Liver (tissue), 8 donors: ENCODE measurements at regions not wholly inside any gene's neighbourhood (a gene's known extent, or its start where the extent isn't known, plus 50 kb on each side); places are given as distances from the start of the nearest gene placed in this dataset.

ENCODE experiments used
- DNase-seq: peaks from one replicate; pipeline ENCODE4 v3.0.0-alpha.2; 2017; ENCODE audit warnings: low spot score
- H3K27ac ChIP-seq, 2 donors: one replicate each; pipeline ENCODE4 v1.7.0; 2013; ENCODE audit warnings: inconsistent platforms in 2 of 2, low read length in 2 of 2, control low read depth in 1 of 2, low read depth in 1 of 2, mild to moderate bottlenecking in 1 of 2
- H3K27me3 ChIP-seq, 4 donors: one replicate each; pipeline versions ENCODE4 v1.6.1 to v1.7.0; 2013; ENCODE audit warnings: low read length in 3 of 4, inconsistent platforms in 1 of 4, mild to moderate bottlenecking in 1 of 4, moderate library complexity in 1 of 4; ENCODE audit not compliant: control insufficient read depth in 4 of 4, insufficient read depth in 4 of 4
- H3K36me3 ChIP-seq, 4 donors: one replicate each; pipeline versions ENCODE4 v1.6.1 to v1.7.0; 2013; ENCODE audit warnings: low read length in 3 of 4, mild to moderate bottlenecking in 3 of 4, low read depth in 1 of 4, moderate library complexity in 1 of 4; ENCODE audit not compliant: control insufficient read depth in 4 of 4, insufficient read depth in 3 of 4
- H3K4me1 ChIP-seq, 4 donors: one replicate each; pipeline versions ENCODE4 v1.6.1 to v1.7.0; 2013; ENCODE audit warnings: low read length in 3 of 4, mild to moderate bottlenecking in 3 of 4, moderate library complexity in 1 of 4; ENCODE audit not compliant: control insufficient read depth in 4 of 4, insufficient read depth in 4 of 4
- H3K4me3 ChIP-seq, 3 donors: one replicate each; pipeline versions ENCODE4 v1.6.1 to v1.7.0; 2013; ENCODE audit warnings: low read length in 3 of 3, control low read depth in 1 of 3, low read depth in 1 of 3, mild to moderate bottlenecking in 1 of 3
- H3K9ac ChIP-seq, 2 donors: one replicate each; pipeline ENCODE4 v1.7.0; 2013; ENCODE audit warnings: low read length in 2 of 2, mild to moderate bottlenecking in 2 of 2, moderate library complexity in 2 of 2, control low read depth in 1 of 2, low read depth in 1 of 2
- H3K9me3 ChIP-seq, 4 donors: one replicate each; pipeline versions ENCODE4 v1.6.1 to v1.7.0; 2013; ENCODE audit warnings: low read length in 3 of 4; ENCODE audit not compliant: control insufficient read depth in 4 of 4
- EGR1 ChIP-seq, 2 donors: IDR thresholded peaks; 2 replicates each; pipeline ENCODE4 v1.6.1; 2016 to 2018; ENCODE audit warnings: antibody characterized with exemption in 2 of 2, low read depth in 2 of 2
- FOXA2 ChIP-seq: IDR thresholded peaks from 2 replicates; pipeline ENCODE4 v1.6.1; 2016; ENCODE audit warnings: antibody characterized with exemption
- GABPA ChIP-seq, 2 donors: IDR thresholded peaks in 1 of 2; conservative IDR thresholded peaks in 1 of 2; 2 replicates each; pipeline ENCODE4 v1.6.1; 2016; ENCODE audit warnings: antibody characterized with exemption in 2 of 2, mild to moderate bottlenecking in 1 of 2, moderate library complexity in 1 of 2
- HNF4A ChIP-seq, 2 donors: conservative IDR thresholded peaks; 2 replicates each; pipeline ENCODE4 v1.6.1; 2016; ENCODE audit warnings: antibody characterized with exemption in 2 of 2, mild to moderate bottlenecking in 2 of 2
- HNF4G ChIP-seq: IDR thresholded peaks from 2 replicates; pipeline ENCODE4 v1.6.1; 2016; ENCODE audit warnings: antibody characterized with exemption
- JUND ChIP-seq, 2 donors: IDR thresholded peaks; 2 replicates each; pipeline ENCODE4 v1.6.1; 2016; ENCODE audit warnings: antibody characterized with exemption in 2 of 2
- NR2F2 ChIP-seq: IDR thresholded peaks from 2 replicates; pipeline ENCODE4 v1.6.1; 2016; ENCODE audit warnings: antibody characterized with exemption
- RAD21 ChIP-seq, 2 donors: IDR thresholded peaks; 2 replicates each; pipeline ENCODE4 v1.6.1; 2016; ENCODE audit warnings: antibody characterized with exemption in 2 of 2, mild to moderate bottlenecking in 2 of 2
- RXRA ChIP-seq, 2 donors: IDR thresholded peaks; 2 replicates each; pipeline ENCODE4 v1.6.1; 2017 to 2018; ENCODE audit warnings: antibody characterized with exemption in 2 of 2, mild to moderate bottlenecking in 1 of 2
- SP1 ChIP-seq: IDR thresholded peaks from 2 replicates; pipeline ENCODE4 v1.6.1; 2018; ENCODE audit warnings: antibody characterized with exemption, mild to moderate bottlenecking
- TAF1 ChIP-seq: conservative IDR thresholded peaks from 2 replicates; pipeline ENCODE4 v1.6.1; 2016; ENCODE audit warnings: antibody characterized with exemption, mild to moderate bottlenecking
- YY1 ChIP-seq: IDR thresholded peaks from 2 replicates; pipeline ENCODE4 v1.6.1; 2016; ENCODE audit warnings: antibody characterized with exemption, mild to moderate bottlenecking
- WGBS: extraction: QIAGEN DNeasy Blood & Tissue Kit; methylation state at CpG from one replicate; pipeline ENCODE4 v1.1.7; 2013; 5-methylcytosine and 5-hydroxymethylcytosine counted together
- TF ChIP-seq, protein P1 (sequence below): IDR thresholded peaks from 2 replicates; pipeline ENCODE4 v1.6.1; 2016; ENCODE audit warnings: antibody characterized with exemption, mild to moderate bottlenecking
- TF ChIP-seq, protein P2 (sequence below): IDR thresholded peaks from 2 replicates; pipeline ENCODE4 v1.6.1; 2016; ENCODE audit warnings: antibody characterized with exemption
- TF ChIP-seq, protein P3 (sequence below): IDR thresholded peaks from 2 replicates; pipeline ENCODE4 v1.6.1; 2016; ENCODE audit warnings: antibody characterized with exemption
- TF ChIP-seq, protein P4 (sequence below): fragments of 150-350 bp; IDR thresholded peaks from 2 replicates; pipeline ENCODE4 v1.5.1; 2017; ENCODE audit warnings: improper control_type of control experiment, low read depth, low read length; ENCODE audit not compliant: missing input control
- donor health status: healthy.
- donor health status: healthy.
- donor health status: healthy.
- donor health status: healthy.
- donor health status: healthy.

DNA sequence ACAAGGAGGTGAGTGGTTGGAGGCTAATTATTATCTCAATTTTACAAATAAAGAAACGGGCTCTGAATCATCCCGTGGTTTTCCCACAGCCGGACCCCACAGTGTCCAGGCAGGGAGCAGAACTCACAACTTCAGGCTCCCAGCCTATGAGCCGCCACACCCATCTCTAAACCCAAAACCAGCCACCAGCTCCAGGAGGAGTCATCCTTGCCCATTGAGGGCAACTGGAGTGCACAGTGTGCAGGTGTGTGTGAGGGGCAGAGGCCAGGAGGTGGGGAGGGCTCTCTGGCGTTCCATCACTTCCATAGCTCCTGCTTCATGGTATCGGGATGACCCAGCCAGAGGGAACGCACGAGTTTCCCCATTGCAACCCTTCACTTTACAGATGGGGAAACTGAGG is 144.5 kb downstream of the CYP26B1 start:
- Histone ChIP-seq H3K27ac (no peak overlapping the region), H3K27me3 (peaks cover 0 to 2% (median 0%) of the 10 kb centered on the region in 4 donors), H3K9me3 (peaks cover 0 to 4% (median 0%) of the 10 kb centered on the region in 4 donors), H3K36me3 (no peaks in the 10 kb centered on the region), H3K9ac (no peak overlapping the region), H3K4me3 (no peak overlapping the region), H3K4me1 (no peaks in the 10 kb centered on the region)
- TF ChIP-seq YY1 (no peak), RAD21 (IDR thresholded peaks at IDR 0.05) (no peak), HNF4A (conservative IDR thresholded peaks at IDR 0.05) (no peak), EGR1 (IDR thresholded peaks at IDR 0.05; ENCODE audit: low read depth in 2 of 2) (no peak), GABPA (IDR thresholded peaks at IDR 0.05 in 1 of 2, conservative IDR thresholded peaks at IDR 0.05 in 1 of 2) (no peak), TAF1 (no peak)
- TF ChIP-seq, protein P1, sequence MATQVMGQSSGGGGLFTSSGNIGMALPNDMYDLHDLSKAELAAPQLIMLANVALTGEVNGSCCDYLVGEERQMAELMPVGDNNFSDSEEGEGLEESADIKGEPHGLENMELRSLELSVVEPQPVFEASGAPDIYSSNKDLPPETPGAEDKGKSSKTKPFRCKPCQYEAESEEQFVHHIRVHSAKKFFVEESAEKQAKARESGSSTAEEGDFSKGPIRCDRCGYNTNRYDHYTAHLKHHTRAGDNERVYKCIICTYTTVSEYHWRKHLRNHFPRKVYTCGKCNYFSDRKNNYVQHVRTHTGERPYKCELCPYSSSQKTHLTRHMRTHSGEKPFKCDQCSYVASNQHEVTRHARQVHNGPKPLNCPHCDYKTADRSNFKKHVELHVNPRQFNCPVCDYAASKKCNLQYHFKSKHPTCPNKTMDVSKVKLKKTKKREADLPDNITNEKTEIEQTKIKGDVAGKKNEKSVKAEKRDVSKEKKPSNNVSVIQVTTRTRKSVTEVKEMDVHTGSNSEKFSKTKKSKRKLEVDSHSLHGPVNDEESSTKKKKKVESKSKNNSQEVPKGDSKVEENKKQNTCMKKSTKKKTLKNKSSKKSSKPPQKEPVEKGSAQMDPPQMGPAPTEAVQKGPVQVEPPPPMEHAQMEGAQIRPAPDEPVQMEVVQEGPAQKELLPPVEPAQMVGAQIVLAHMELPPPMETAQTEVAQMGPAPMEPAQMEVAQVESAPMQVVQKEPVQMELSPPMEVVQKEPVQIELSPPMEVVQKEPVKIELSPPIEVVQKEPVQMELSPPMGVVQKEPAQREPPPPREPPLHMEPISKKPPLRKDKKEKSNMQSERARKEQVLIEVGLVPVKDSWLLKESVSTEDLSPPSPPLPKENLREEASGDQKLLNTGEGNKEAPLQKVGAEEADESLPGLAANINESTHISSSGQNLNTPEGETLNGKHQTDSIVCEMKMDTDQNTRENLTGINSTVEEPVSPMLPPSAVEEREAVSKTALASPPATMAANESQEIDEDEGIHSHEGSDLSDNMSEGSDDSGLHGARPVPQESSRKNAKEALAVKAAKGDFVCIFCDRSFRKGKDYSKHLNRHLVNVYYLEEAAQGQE: no peak
- TF ChIP-seq, protein P2, sequence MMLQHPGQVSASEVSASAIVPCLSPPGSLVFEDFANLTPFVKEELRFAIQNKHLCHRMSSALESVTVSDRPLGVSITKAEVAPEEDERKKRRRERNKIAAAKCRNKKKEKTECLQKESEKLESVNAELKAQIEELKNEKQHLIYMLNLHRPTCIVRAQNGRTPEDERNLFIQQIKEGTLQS: no peak
- 93% methylated on average over 8 of the region's 8 CpGs for WGBS
- no peak for DNase-seq

DNA sequence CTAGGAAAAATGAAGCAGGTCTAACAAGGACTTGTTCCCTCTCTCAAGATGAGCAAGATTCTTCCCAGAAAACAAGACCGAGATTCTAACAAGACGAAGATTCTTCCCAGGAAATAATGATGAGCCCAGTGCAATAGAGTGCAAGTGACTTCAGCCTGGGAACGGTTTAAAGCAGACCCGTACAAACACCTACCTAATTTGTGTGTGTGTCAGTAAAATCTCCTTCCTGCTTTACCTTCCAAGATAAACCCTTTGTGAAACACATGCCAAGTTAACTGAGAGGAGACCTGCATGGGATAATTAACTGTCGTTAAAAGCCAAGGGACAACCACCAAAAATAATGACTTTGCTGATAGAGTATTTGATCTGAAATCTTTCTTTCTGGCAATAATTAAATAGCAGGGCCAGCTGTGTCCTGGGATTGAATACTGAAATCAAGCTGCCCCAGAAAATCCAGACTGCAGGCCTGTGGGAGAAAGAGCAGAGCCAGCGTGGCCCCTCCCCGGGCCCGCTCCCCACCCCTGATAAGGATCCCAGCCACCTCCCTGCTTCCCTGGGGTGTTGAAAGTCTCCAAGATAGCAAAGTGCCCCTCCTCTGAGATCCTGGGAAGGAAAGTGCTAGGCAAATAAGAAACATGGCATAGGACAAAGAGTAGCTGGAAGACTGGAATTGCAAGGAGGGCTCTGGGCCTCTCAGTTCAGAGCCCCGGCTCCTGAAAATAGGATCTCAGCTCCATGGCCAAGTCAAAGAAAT is 145.5 kb downstream of the CYP26B1 start:
- Histone ChIP-seq H3K4me1 (no peaks in the 10 kb centered on the region), H3K36me3 (no peaks in the 10 kb centered on the region), H3K9ac (no peak overlapping the region), H3K27ac (no peak overlapping the region), H3K9me3 (peaks cover 0 to 4% (median 0%) of the 10 kb centered on the region in 4 donors), H3K4me3 (no peak overlapping the region), H3K27me3 (peaks cover 0 to 2% (median 0%) of the 10 kb centered on the region in 4 donors)
- TF ChIP-seq, protein P3, sequence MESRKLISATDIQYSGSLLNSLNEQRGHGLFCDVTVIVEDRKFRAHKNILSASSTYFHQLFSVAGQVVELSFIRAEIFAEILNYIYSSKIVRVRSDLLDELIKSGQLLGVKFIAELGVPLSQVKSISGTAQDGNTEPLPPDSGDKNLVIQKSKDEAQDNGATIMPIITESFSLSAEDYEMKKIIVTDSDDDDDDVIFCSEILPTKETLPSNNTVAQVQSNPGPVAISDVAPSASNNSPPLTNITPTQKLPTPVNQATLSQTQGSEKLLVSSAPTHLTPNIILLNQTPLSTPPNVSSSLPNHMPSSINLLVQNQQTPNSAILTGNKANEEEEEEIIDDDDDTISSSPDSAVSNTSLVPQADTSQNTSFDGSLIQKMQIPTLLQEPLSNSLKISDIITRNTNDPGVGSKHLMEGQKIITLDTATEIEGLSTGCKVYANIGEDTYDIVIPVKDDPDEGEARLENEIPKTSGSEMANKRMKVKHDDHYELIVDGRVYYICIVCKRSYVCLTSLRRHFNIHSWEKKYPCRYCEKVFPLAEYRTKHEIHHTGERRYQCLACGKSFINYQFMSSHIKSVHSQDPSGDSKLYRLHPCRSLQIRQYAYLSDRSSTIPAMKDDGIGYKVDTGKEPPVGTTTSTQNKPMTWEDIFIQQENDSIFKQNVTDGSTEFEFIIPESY: no peak
- TF ChIP-seq EGR1 (IDR thresholded peaks at IDR 0.05; ENCODE audit: low read depth in 2 of 2): no peak
- no peak for TF ChIP-seq HNF4G
- TF ChIP-seq RXRA (IDR thresholded peaks at IDR 0.05): no peak
- TF ChIP-seq, protein P4, sequence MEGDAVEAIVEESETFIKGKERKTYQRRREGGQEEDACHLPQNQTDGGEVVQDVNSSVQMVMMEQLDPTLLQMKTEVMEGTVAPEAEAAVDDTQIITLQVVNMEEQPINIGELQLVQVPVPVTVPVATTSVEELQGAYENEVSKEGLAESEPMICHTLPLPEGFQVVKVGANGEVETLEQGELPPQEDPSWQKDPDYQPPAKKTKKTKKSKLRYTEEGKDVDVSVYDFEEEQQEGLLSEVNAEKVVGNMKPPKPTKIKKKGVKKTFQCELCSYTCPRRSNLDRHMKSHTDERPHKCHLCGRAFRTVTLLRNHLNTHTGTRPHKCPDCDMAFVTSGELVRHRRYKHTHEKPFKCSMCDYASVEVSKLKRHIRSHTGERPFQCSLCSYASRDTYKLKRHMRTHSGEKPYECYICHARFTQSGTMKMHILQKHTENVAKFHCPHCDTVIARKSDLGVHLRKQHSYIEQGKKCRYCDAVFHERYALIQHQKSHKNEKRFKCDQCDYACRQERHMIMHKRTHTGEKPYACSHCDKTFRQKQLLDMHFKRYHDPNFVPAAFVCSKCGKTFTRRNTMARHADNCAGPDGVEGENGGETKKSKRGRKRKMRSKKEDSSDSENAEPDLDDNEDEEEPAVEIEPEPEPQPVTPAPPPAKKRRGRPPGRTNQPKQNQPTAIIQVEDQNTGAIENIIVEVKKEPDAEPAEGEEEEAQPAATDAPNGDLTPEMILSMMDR: no peak
- TF ChIP-seq RAD21 (IDR thresholded peaks at IDR 0.05): no peak
- TF ChIP-seq TAF1: no peak
- TF ChIP-seq, protein P2: no peak
- no peak for TF ChIP-seq GABPA (IDR thresholded peaks at IDR 0.05 in 1 of 2, conservative IDR thresholded peaks at IDR 0.05 in 1 of 2)
- no peak for TF ChIP-seq YY1
- TF ChIP-seq FOXA2: no peak
- no peak for TF ChIP-seq HNF4A (conservative IDR thresholded peaks at IDR 0.05)
- TF ChIP-seq NR2F2: no peak
- TF ChIP-seq JUND (IDR thresholded peaks at IDR 0.05): no peak
- no peak for TF ChIP-seq SP1
- 66% methylated on average over 9 of the region's 9 CpGs for WGBS
- no peak for DNase-seq
